GM18511 (cell line): ENCODE measurements at regions not wholly inside any gene's neighbourhood (a gene's known extent, or its start where the extent isn't known, plus 50 kb on each side); places are given as distances from the start of the nearest gene placed in this dataset.

Experiments
- ATAC-seq: cut with Tn5 transposase; IDR thresholded peaks from one replicate; pipeline ENCODE4 v1.9.1; 2021; ENCODE audit warnings: mild to moderate bottlenecking, moderate library complexity; ENCODE audit not compliant: unreplicated experiment

DNA sequence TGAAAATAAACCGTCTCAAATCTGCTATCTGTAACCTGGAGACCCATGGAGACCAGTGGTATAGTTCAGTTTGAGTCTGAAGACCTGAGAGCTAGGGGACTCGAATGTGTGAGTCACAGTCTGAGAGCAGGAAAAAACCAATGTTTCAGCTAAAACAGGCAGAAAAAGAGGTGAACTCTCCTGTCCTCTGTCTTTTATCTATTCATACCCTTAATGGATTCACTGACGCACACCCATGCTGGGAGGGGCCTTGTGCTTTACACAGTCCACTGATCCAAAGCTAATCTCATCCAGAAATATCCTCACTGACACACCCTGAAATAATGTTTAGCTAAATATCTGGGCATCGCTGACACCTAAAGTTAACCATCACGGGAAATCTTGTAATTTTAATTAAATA, 297.9 kb downstream of the GPM6A start:
- ATAC-seq: no peak

DNA sequence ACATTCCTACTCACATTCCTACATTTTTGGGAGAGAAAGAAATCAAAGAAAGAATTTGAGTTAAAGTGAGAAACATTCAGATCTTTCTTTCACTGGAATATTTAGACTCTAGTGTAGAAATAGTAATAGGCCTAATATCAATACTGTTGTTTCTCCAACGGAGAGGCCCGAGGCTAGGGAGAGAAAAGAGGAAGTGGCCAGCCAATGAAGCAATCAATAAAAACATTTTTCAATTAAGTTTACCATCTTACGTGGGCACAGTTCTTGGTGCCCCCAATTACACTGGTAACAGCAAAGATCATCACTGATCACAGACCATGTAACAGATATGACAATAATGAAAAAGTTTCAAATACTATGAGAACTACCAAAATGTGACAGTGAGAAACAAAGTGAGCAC, 281.4 kb downstream of the GPM6A start:
- ATAC-seq: no peak

- no peak for ATAC-seq
Observed at GRCh38 chr4:175531405-175532091, 280.5 kb downstream of the GPM6A start.

GRCh38 chr4:175536852-175537453, 275.1 kb downstream of the GPM6A start:
- no peak for ATAC-seq

- no peak for ATAC-seq
Observed at GRCh38 chr4:175539498-175539897, 272.6 kb downstream of the GPM6A start.

DNA sequence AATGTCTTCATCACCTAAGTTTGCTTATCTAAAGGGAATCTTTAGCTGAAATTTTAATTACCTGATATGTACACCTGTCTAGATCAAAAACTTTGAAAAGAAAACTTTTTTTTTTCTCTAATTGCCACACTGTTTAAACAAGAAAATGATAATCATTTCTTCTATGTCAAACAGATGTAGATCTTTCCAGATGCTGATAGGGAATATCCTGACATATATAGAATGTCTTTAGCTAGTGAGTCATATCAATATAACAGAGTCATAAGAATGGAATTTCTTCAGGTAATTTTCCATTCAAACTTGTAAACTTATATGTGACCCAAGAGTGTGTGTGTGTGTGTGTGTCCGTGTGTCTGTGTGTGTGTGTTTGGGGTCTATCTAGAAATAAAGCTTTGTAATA, 271.9 kb downstream of the GPM6A start:
- ATAC-seq: no peak

- no peak for ATAC-seq
Observed at GRCh38 chr4:175540732-175541131, 271.3 kb downstream of the GPM6A start.

DNA sequence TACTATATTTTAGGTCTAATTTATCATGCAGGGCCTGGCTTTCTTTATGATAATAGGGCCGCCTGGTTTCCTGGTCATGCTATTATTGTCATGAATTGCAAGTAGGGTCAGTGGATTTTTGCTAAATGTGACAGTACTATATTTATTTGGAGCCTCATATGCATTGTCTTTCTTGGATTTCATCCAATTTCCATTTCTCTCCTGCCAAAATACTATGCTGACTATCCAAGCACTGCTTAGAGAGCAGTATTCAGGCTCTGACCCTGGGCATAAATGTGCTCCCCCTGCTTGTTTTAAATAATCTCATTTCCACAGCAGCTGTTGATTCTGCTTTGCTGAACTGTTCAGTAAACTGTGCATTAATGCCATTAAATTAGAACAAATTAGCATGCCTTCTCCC, 269.3 kb downstream of the GPM6A start:
- ATAC-seq: no peak

DNA sequence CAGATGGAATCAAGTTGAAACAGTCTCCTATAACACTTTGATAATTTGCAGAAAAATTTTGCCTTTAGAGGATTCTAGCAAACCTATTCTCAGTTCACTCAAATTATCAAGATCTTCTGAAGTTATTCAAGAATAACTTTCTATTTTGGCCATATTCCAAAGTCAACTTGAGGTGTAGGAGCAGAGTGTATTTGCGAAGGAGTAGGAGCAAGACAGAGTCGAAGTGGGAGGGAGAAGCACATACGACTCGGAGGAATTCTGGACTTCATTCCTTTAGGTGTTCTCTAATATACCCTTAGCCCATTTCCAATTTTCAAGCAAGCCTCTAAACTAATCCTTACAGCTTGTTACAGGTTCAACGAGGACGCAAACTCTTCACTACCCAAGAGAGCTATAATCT, 252.9 kb downstream of the GPM6A start:
- ATAC-seq: no peak

- no peak for ATAC-seq
Observed at GRCh38 chr4:175559526-175559925, 252.5 kb downstream of the GPM6A start.

DNA sequence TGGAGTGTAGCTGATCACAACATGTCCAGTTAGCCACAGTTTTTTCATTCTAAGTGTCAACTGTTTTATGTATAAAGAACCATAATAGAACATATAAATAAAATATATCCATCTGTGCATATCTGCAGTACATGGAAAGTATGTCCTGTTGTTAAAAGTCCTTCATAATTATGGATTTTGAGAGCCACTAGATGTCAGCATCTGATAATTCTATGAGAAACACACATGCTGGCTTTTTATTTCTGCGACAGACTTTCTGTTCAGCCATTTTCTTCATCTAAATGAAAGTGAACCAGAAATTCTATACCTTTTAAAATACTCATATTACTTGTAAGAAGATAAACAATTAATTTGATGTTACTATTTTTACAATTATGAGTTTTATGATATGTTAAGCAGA, 251.5 kb downstream of the GPM6A start:
- no peak for ATAC-seq

DNA sequence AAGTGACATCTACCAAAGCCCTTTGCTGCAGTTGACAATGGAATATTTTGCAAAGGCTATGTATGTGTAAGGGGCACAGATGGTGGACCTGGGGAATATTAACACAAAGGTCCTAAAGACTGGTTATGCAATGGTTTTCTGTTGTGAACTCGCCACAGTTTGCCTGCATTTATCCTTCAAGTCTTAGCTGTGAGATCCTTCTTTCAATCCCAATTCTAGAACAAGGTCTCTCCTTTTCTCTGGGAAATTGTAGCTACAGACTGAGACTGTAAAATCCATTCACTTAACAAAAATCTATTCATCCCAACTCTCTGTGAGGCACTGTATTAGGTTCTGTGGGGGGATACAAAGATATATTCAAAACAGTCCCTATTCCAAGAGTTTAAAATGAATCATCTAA, 250.4 kb downstream of the GPM6A start:
- no peak for ATAC-seq

DNA sequence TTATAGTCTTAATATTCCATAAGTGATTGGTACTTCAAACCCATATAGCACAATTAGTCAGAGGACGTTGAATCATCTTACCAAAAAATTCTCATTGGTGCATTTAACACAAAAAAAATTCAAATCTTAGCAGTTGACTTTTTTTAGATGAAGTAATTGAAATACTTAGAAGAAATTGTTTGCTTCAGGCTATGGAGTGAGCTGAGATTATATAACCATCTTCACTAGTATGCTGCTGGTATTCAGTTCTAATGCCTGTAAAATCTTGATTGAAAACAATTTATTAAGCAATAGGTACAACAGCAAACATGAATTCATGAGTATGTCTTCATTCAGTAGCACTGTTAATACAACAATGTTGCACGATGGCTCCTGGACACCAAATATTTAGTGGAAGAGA, 250.0 kb downstream of the GPM6A start:
- ATAC-seq: no peak

DNA sequence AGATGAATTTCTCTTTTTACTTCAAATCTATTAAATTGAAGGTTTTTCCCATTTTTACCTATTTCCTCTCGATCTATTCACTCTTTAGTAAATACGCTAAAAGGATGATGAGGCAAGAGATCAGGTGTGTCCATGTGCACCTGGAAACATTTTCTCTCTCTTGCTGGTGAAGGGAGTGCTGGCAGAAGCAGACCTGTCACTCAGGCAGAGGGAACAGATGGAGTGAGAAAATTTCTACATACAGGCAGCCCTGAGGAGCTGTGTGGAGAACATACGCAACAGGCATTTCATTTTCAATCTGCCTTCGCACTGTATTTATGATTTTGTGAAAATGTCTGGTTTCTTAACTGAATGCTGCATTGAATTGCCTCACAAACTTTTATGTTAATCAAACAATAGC, 249.5 kb downstream of the GPM6A start:
- no peak for ATAC-seq
